Right lobe of liver (tissue), 4 donors: ENCODE measurements at regions not wholly inside any gene's neighbourhood (a gene's known extent, or its start where the extent isn't known, plus 50 kb on each side); places are given as distances from the start of the nearest gene placed in this dataset.

Source experiments
- POLR2A ChIP-seq: fragments of 450-650 bp; IDR thresholded peaks from one replicate; pipeline ENCODE4 v1.6.1; 2017; ENCODE audit warnings: antibody characterized with exemption, mild to moderate bottlenecking
- TF ChIP-seq, protein P1 (sequence below), 4 donors: fragments of 200-600 bp in 3 of 4; fragments of 450-650 bp in 1 of 4; IDR thresholded peaks; one replicate each; pipeline versions ENCODE4 v1.5.1 to v1.8.0; 2016 to 2022; ENCODE audit warnings: antibody characterized with exemption in 4 of 4, mild to moderate bottlenecking in 2 of 4
- donor health status: DM: no; HTN: no; CAD: no.
- donor health status: DM: no; HTN: no; CAD: no.
- donor health status: DM: no; HTN: yes; CAD: no.

DNA sequence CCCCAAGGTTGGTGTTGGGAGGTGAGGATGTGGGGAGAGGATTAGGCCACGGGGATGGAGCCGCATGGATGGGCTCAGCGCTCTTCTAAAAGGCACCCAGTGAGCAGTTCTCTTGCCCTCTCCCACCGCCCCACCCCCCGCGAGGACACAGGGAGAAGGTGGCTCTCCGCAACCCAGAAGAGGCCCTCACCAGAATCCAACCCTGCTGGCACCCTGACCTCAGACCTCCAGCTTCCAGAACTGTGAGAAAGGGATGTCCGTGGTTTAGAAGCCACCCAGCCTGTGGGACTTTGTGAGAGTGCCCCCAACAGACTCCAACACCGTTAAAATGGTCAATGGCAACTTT is 242.8 kb upstream of the PPP2R2D start:
- no peak for TF ChIP-seq POLR2A
- TF ChIP-seq, protein P1, sequence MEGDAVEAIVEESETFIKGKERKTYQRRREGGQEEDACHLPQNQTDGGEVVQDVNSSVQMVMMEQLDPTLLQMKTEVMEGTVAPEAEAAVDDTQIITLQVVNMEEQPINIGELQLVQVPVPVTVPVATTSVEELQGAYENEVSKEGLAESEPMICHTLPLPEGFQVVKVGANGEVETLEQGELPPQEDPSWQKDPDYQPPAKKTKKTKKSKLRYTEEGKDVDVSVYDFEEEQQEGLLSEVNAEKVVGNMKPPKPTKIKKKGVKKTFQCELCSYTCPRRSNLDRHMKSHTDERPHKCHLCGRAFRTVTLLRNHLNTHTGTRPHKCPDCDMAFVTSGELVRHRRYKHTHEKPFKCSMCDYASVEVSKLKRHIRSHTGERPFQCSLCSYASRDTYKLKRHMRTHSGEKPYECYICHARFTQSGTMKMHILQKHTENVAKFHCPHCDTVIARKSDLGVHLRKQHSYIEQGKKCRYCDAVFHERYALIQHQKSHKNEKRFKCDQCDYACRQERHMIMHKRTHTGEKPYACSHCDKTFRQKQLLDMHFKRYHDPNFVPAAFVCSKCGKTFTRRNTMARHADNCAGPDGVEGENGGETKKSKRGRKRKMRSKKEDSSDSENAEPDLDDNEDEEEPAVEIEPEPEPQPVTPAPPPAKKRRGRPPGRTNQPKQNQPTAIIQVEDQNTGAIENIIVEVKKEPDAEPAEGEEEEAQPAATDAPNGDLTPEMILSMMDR (IDR thresholded peaks at IDR 0.05): no peak
